ENCODE measurements at regions not wholly inside any gene's neighbourhood (a gene's known extent, or its start where the extent isn't known, plus 50 kb on each side); places are given as distances from the start of the nearest gene placed in this dataset.

GRCh38 chr12:46557539-46558373, 185.2 kb upstream of the SLC38A2 start:
- no peak for DNase-seq
- Histone ChIP-seq H3K9me3 (ENCODE audit: control insufficient read depth in 4 of 4, insufficient read depth in 3 of 4, low read length in 3 of 4) (no peaks in the 10 kb centered on the region), H3K27me3 (ENCODE audit: control insufficient read depth in 3 of 3, insufficient read depth in 3 of 3, low read length in 2 of 3) (no peaks in the 10 kb centered on the region), H3K4me1 (ENCODE audit: control insufficient read depth in 5 of 5, insufficient read depth in 5 of 5, low read length in 5 of 5) (peaks cover 0 to 19% (median 9%) of the 10 kb centered on the region in 5 donors), H3K4me3 (no peak overlapping the region), H3K9ac (ENCODE audit: insufficient read depth in 1 of 2, low read length in 2 of 2) (no peak overlapping the region), H3K36me3 (ENCODE audit: control insufficient read depth in 4 of 4, insufficient read depth in 4 of 4, low read length in 4 of 4) (no peaks in the 10 kb centered on the region), H3K27ac (ENCODE audit: low read depth in 1 of 2, low read length in 1 of 2) (peak overlapping the region in 1 of 2 donors; percentile 21)
- no peak for ATAC-seq (ENCODE audit: insufficient read depth, low FRiP score)
- TF ChIP-seq CTCF (IDR thresholded peaks at IDR 0.05; ENCODE audit: control extremely low read depth, extremely low read depth), result no peak
- 82 to 85% methylated on average over 5 of the region's 5 CpGs for WGBS, 2 donors

GRCh38 chr12:46556819-46557524, 184.4 kb upstream of the SLC38A2 start:
- H3K9ac ChIP-seq (ENCODE audit: insufficient read depth in 1 of 2, low read length in 2 of 2), result no peak overlapping the region

GRCh38 chr12:46556105-46556559, 183.6 kb upstream of the SLC38A2 start:
- TF ChIP-seq CTCF (IDR thresholded peaks at IDR 0.05; ENCODE audit: control extremely low read depth, extremely low read depth), result no peak
- Histone ChIP-seq H3K4me1 (ENCODE audit: control insufficient read depth in 5 of 5, insufficient read depth in 5 of 5, low read length in 5 of 5) (peaks cover 0 to 13% (median 9%) of the 10 kb centered on the region in 5 donors), H3K4me3 (no peak overlapping the region), H3K9ac (ENCODE audit: insufficient read depth in 1 of 2, low read length in 2 of 2) (no peak overlapping the region), H3K27ac (ENCODE audit: low read depth in 1 of 2, low read length in 1 of 2) (peak overlapping the region in 1 of 2 donors; percentile 78), H3K36me3 (ENCODE audit: control insufficient read depth in 4 of 4, insufficient read depth in 4 of 4, low read length in 4 of 4) (no peaks in the 10 kb centered on the region), H3K9me3 (ENCODE audit: control insufficient read depth in 4 of 4, insufficient read depth in 3 of 4, low read length in 3 of 4) (no peaks in the 10 kb centered on the region), H3K27me3 (ENCODE audit: control insufficient read depth in 3 of 3, insufficient read depth in 3 of 3, low read length in 2 of 3) (no peaks in the 10 kb centered on the region)
- ATAC-seq (ENCODE audit: insufficient read depth, low FRiP score), result peak; percentile 53
- DNase-seq, result peak in 2 of 3 donors; percentile 62 to 67
- 60 to 83% methylated on average over 2 of the region's 2 CpGs for WGBS, 2 donors

More at GRCh38 chr12:46556819-46557524, 184.4 kb upstream of the SLC38A2 start:
- no peak for ATAC-seq (ENCODE audit: insufficient read depth, low FRiP score)
- H3K27me3 ChIP-seq (ENCODE audit: control insufficient read depth in 3 of 3, insufficient read depth in 3 of 3, low read length in 2 of 3), result no peaks in the 10 kb centered on the region
- H3K36me3 ChIP-seq (ENCODE audit: control insufficient read depth in 4 of 4, insufficient read depth in 4 of 4, low read length in 4 of 4), result no peaks in the 10 kb centered on the region
- no peak for DNase-seq
- no peak overlapping the region for H3K27ac ChIP-seq (ENCODE audit: low read depth in 1 of 2, low read length in 1 of 2)
- no peaks in the 10 kb centered on the region for H3K9me3 ChIP-seq (ENCODE audit: control insufficient read depth in 4 of 4, insufficient read depth in 3 of 4, low read length in 3 of 4)
- 86 to 93% methylated on average over 6 of the region's 6 CpGs for WGBS, 2 donors
- TF ChIP-seq CTCF (IDR thresholded peaks at IDR 0.05; ENCODE audit: control extremely low read depth, extremely low read depth), result no peak
- H3K4me1 ChIP-seq (ENCODE audit: control insufficient read depth in 5 of 5, insufficient read depth in 5 of 5, low read length in 5 of 5), result peaks cover 0 to 13% (median 9%) of the 10 kb centered on the region in 5 donors
- no peak overlapping the region for H3K4me3 ChIP-seq
